ENCODE measurements at regions not wholly inside any gene's neighbourhood (a gene's known extent, or its start where the extent isn't known, plus 50 kb on each side); places are given as distances from the start of the nearest gene placed in this dataset.

- TF ChIP-seq, protein P1, sequence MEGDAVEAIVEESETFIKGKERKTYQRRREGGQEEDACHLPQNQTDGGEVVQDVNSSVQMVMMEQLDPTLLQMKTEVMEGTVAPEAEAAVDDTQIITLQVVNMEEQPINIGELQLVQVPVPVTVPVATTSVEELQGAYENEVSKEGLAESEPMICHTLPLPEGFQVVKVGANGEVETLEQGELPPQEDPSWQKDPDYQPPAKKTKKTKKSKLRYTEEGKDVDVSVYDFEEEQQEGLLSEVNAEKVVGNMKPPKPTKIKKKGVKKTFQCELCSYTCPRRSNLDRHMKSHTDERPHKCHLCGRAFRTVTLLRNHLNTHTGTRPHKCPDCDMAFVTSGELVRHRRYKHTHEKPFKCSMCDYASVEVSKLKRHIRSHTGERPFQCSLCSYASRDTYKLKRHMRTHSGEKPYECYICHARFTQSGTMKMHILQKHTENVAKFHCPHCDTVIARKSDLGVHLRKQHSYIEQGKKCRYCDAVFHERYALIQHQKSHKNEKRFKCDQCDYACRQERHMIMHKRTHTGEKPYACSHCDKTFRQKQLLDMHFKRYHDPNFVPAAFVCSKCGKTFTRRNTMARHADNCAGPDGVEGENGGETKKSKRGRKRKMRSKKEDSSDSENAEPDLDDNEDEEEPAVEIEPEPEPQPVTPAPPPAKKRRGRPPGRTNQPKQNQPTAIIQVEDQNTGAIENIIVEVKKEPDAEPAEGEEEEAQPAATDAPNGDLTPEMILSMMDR (IDR thresholded peaks at IDR 0.05), result no peak
- TF ChIP-seq POLR2AphosphoS5 (IDR thresholded peaks at IDR 0.05) (no peak), POLR2A (IDR thresholded peaks at IDR 0.05) (no peak)
Observed at GRCh38 chr3:95049841-95050240, 987.0 kb downstream of the NSUN3 start.
